ENCODE measurements at regions not wholly inside any gene's neighbourhood (a gene's known extent, or its start where the extent isn't known, plus 50 kb on each side); places are given as distances from the start of the nearest gene placed in this dataset.
A peak's percentile ranks its signal among the peaks of the same experiment; 100 is the strongest.
"Not testable (repeated sequence)": the region's sequence is repeated elsewhere in the genome, so short reads cannot be mapped to it uniquely, and the experiment has no call there.

DNA sequence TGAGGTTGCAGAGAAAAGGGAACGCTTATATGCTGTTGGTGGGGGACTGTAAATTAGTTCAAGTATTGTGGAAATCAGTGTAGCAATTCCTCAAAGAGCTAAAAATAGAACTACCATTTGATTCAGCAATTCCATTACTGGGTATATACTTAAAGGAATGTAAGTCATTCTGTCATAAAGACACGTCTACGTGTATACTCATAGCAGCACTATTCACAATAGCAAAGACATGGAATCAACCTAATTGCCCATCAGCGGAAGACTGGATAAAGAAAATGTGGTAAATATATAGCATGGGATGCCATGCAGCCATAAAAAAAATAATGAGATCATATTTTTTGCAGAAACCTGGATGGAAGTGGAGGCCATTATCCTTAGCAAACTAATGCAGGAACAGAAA lies 100.0 kb upstream of the NPSR1 start:
- no peaks in the 10 kb centered on the region for H3K27me3 ChIP-seq (ENCODE audit: insufficient read depth, poor library complexity, severe bottlenecking)
- no peak for DNase-seq (ENCODE audit: low read depth in 1 of 2, low spot score in 1 of 2)
- TF ChIP-seq, protein P1, sequence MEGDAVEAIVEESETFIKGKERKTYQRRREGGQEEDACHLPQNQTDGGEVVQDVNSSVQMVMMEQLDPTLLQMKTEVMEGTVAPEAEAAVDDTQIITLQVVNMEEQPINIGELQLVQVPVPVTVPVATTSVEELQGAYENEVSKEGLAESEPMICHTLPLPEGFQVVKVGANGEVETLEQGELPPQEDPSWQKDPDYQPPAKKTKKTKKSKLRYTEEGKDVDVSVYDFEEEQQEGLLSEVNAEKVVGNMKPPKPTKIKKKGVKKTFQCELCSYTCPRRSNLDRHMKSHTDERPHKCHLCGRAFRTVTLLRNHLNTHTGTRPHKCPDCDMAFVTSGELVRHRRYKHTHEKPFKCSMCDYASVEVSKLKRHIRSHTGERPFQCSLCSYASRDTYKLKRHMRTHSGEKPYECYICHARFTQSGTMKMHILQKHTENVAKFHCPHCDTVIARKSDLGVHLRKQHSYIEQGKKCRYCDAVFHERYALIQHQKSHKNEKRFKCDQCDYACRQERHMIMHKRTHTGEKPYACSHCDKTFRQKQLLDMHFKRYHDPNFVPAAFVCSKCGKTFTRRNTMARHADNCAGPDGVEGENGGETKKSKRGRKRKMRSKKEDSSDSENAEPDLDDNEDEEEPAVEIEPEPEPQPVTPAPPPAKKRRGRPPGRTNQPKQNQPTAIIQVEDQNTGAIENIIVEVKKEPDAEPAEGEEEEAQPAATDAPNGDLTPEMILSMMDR (IDR thresholded peaks at IDR 0.05; ENCODE audit: insufficient read depth, low read length): no peak
- TF ChIP-seq, protein P2, sequence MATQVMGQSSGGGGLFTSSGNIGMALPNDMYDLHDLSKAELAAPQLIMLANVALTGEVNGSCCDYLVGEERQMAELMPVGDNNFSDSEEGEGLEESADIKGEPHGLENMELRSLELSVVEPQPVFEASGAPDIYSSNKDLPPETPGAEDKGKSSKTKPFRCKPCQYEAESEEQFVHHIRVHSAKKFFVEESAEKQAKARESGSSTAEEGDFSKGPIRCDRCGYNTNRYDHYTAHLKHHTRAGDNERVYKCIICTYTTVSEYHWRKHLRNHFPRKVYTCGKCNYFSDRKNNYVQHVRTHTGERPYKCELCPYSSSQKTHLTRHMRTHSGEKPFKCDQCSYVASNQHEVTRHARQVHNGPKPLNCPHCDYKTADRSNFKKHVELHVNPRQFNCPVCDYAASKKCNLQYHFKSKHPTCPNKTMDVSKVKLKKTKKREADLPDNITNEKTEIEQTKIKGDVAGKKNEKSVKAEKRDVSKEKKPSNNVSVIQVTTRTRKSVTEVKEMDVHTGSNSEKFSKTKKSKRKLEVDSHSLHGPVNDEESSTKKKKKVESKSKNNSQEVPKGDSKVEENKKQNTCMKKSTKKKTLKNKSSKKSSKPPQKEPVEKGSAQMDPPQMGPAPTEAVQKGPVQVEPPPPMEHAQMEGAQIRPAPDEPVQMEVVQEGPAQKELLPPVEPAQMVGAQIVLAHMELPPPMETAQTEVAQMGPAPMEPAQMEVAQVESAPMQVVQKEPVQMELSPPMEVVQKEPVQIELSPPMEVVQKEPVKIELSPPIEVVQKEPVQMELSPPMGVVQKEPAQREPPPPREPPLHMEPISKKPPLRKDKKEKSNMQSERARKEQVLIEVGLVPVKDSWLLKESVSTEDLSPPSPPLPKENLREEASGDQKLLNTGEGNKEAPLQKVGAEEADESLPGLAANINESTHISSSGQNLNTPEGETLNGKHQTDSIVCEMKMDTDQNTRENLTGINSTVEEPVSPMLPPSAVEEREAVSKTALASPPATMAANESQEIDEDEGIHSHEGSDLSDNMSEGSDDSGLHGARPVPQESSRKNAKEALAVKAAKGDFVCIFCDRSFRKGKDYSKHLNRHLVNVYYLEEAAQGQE (IDR thresholded peaks at IDR 0.05; ENCODE audit: insufficient replicate concordance, low read depth): no peak
- no peak for TF ChIP-seq GABPA (IDR thresholded peaks at IDR 0.05; ENCODE audit: low read depth)
- no peak for TF ChIP-seq POLR2AphosphoS5 (IDR thresholded peaks at IDR 0.05; ENCODE audit: low read depth)
- TF ChIP-seq SPI1 (IDR thresholded peaks at IDR 0.05; ENCODE audit: borderline replicate concordance, low read depth): no peak
- no peak overlapping the region for H3K4me3 ChIP-seq (replicated peaks; ENCODE audit: insufficient read depth, low read length)
- no peak overlapping the region for H3K27ac ChIP-seq (replicated peaks)

DNA sequence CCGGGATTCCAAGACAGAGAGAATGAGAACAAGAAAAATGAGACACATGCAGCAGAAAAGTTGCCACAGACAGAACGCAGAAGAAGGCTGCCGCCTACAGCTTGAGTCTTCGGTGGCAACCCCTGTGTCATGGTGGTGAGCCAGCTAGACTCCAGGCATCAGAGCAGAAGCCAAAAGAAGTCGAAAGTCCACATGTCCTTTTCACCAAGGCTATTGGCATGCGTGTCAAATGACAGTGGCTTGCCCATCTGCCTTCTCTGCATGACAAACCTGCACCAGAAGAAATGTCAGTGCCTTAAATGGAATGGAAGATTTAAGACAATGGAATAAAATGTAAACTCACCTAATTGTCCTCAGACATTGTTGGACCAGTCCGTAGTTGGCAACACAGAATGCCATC lies 93.9 kb upstream of the NPSR1 start:
- no peak for DNase-seq (ENCODE audit: low read depth in 1 of 2, low spot score in 1 of 2)
- TF ChIP-seq, protein P2 (IDR thresholded peaks at IDR 0.05; ENCODE audit: insufficient replicate concordance, low read depth): no peak
- TF ChIP-seq POLR2AphosphoS5 (IDR thresholded peaks at IDR 0.05; ENCODE audit: low read depth): no peak
- no peak for TF ChIP-seq GABPA (IDR thresholded peaks at IDR 0.05; ENCODE audit: low read depth)
- TF ChIP-seq SPI1 (IDR thresholded peaks at IDR 0.05; ENCODE audit: borderline replicate concordance, low read depth): no peak
- TF ChIP-seq, protein P1 (IDR thresholded peaks at IDR 0.05; ENCODE audit: insufficient read depth, low read length): no peak
- Histone ChIP-seq H3K27me3 (ENCODE audit: insufficient read depth, poor library complexity, severe bottlenecking) (no peaks in the 10 kb centered on the region), H3K27ac (replicated peaks) (no peak overlapping the region), H3K4me3 (replicated peaks; ENCODE audit: insufficient read depth, low read length) (no peak overlapping the region)

DNA sequence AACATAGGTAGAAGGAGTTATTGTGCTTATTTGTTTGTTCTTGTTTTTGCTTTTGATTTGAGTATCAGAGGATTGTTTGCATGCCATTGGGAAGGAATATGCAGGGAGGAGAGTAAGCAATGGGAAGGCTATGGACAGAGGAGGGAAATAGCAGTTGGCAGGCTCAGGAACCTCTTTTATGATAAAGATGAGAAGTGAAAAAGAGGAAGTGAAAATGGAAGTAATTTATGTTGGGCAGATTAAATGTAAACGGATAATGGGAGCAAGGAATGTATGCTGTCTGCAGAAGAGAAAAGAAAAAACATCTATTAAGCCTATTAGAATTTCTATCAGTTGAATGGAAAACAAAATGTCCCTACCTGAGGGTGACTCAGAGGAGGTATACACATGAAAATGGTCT lies 90.1 kb upstream of the NPSR1 start:
- no peak overlapping the region for H3K27ac ChIP-seq (replicated peaks)
- no peak overlapping the region for H3K4me3 ChIP-seq (replicated peaks; ENCODE audit: insufficient read depth, low read length)
- H3K27me3 ChIP-seq (ENCODE audit: insufficient read depth, poor library complexity, severe bottlenecking): no peaks in the 10 kb centered on the region
- peak; percentile 84 for TF ChIP-seq SPI1 (IDR thresholded peaks at IDR 0.05; ENCODE audit: borderline replicate concordance, low read depth)
- TF ChIP-seq POLR2AphosphoS5 (IDR thresholded peaks at IDR 0.05; ENCODE audit: low read depth): no peak
- DNase-seq (ENCODE audit: low read depth in 1 of 2, low spot score in 1 of 2): no peak

DNA sequence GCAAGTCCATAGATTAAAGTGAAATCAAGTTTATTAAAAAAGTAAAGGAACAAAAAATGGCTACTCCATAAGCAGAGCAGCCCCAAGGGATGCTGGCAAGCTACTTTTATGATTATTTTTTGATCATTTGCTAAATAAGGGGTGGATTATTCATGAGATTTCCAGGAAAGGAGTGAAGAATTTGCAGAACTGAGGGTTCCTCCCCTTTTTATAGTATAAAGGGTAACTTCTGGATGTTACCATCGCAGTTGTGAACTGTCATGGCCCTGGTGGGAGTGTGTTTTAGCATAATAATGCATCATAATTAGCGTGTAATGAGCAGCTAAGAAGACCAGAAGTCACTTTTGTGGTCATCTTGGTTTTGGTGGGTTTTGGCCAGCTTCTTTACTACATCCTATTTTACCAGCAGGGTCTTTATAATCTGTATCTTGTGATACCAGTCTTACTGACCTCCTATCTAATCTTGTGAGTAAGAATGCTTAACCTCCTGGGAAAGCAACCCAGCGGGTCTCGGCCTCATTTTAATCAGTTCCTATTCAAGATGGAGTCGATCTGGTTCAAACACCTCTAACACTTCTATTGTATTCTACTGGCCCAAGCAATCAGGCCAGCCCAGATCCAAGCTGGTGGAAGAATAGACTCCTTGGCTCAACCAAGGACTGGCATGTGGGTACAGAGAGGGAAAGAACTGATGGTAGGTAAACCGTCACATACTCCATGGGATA lies 87.9 kb upstream of the NPSR1 start:
- Histone ChIP-seq H3K27ac (replicated peaks) (no peak overlapping the region), H3K27me3 (ENCODE audit: insufficient read depth, poor library complexity, severe bottlenecking) (no peaks in the 10 kb centered on the region), H3K4me3 (replicated peaks; ENCODE audit: insufficient read depth, low read length) (no peak overlapping the region)
- DNase-seq (ENCODE audit: low read depth in 1 of 2, low spot score in 1 of 2): no peak
- no peak for TF ChIP-seq POLR2AphosphoS5 (IDR thresholded peaks at IDR 0.05; ENCODE audit: low read depth)
- no peak for TF ChIP-seq GABPA (IDR thresholded peaks at IDR 0.05; ENCODE audit: low read depth)
- TF ChIP-seq SPI1 (IDR thresholded peaks at IDR 0.05; ENCODE audit: borderline replicate concordance, low read depth): no peak

DNA sequence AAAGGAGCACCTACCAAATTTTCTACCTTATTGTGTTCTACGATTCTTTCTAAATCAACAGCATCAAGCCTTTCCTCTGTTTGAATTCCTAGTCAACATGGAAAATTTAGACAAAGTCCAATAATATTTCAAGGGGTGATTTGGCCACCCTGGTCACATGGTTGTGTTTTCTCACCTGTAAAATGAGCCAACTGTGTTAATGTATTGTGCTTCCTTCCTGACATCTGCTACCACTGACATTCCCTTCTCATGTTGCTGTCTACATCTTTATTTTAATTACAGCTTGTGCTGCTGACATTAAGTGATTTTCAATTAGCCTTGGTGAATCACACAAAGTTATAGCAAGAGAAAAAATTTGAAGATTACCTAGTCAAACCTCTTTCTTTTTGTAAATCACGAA lies 83.0 kb upstream of the NPSR1 start:
- H3K27ac ChIP-seq (replicated peaks): no peak overlapping the region
- H3K27me3 ChIP-seq (ENCODE audit: insufficient read depth, poor library complexity, severe bottlenecking): no peaks in the 10 kb centered on the region
- no peak overlapping the region for H3K4me3 ChIP-seq (replicated peaks; ENCODE audit: insufficient read depth, low read length)
- DNase-seq (ENCODE audit: low read depth in 1 of 2, low spot score in 1 of 2): no peak
- no peak for TF ChIP-seq SPI1 (IDR thresholded peaks at IDR 0.05; ENCODE audit: borderline replicate concordance, low read depth)

DNA sequence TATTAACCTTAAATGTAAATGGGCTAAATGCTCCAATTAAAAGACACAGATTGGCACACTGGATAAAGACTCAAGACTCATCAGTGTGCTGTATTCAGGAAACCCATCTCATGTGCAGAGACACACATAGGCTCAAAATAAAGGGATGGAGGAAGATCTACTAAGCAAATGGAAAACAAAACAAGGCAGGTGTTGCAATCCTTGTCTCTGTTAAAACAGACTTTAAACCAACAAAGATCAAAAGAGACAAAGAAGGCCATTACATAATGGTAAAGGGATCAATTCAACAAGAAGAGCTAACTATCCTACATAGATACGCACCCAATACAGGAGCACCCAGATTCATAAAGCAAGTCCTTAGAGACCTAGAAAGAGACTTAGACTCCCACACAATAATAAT lies 80.1 kb upstream of the NPSR1 start:
- not testable (repeated sequence) for H3K27me3 ChIP-seq (ENCODE audit: insufficient read depth, poor library complexity, severe bottlenecking); H3K4me3 ChIP-seq (replicated peaks; ENCODE audit: insufficient read depth, low read length); H3K27ac ChIP-seq (replicated peaks); DNase-seq (ENCODE audit: low read depth in 1 of 2, low spot score in 1 of 2)

DNA sequence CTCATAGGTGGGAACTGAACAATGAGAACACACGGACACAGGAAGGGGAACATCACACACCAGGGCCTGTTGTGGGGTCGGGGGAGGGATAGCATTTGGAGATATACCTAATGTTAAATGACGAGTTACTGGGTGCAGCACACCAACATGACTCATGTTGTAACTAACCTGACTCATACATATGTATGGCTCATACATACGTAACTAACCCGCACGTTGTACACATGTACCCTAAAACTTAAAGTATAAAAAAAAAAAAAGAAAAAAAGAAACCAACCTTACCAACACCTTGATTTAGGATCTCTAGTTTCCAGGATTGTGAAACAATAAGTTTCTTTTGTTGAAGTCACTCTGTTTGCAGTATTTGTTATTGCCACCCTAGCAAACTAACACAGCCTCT lies 76.3 kb upstream of the NPSR1 start:
- not testable (repeated sequence) for DNase-seq (ENCODE audit: low read depth in 1 of 2, low spot score in 1 of 2); H3K27ac ChIP-seq (replicated peaks); H3K27me3 ChIP-seq (ENCODE audit: insufficient read depth, poor library complexity, severe bottlenecking); H3K4me3 ChIP-seq (replicated peaks; ENCODE audit: insufficient read depth, low read length)

Measured in HL-60 (cell line).